Fibroblast of the aortic adventitia (primary cell): ENCODE measurements at regions not wholly inside any gene's neighbourhood (a gene's known extent, or its start where the extent isn't known, plus 50 kb on each side); places are given as distances from the start of the nearest gene placed in this dataset.

Experiments used
- DNase-seq: peaks from one replicate; pipeline ENCODE4 v3.0.0-alpha.2; 2010; ENCODE audit warnings: low read depth
- H3K4me3 ChIP-seq: 2 replicates; pipeline ENCODE4 v1.5.1; 2011; ENCODE audit warnings: low read depth, mild to moderate bottlenecking, control low read depth, low read length, moderate library complexity
- CTCF ChIP-seq: IDR thresholded peaks from 2 replicates; pipeline ENCODE4 v1.5.1; 2011; ENCODE audit warnings: mild to moderate bottlenecking, low read length, control low read depth, inconsistent platforms; ENCODE audit not compliant: insufficient read depth

GRCh38 chr10:47187592-47187991 lies 112.4 kb upstream of the GDF10 start:
- DNase-seq: no peak
- H3K4me3 ChIP-seq: no peak overlapping the region
- TF ChIP-seq CTCF: no peak

DNA sequence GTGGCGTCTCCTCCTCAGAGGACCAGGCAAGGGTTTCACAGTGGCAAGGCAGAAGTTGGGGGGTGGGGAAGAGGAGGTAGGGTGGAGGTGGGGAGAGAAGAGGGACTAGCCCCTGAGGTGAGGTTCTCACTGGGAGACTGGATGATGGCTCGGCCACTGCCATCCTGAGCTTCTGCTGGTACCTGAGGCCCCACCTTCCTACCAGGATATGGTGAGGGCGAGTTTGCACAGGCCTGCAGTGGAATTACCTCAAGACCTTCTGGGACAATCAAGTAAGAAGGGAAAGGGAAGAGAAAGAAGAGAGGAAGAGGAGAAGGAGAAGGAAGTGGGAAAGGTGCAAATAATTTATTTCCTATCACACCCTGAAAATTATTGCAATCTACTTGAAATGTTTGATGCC lies 111.8 kb upstream of the GDF10 start:
- DNase-seq: no peak
- no peak for TF ChIP-seq CTCF
- H3K4me3 ChIP-seq: no peak overlapping the region

GRCh38 chr10:47189802-47190201 lies 110.2 kb upstream of the GDF10 start:
- no peak overlapping the region for H3K4me3 ChIP-seq
- no peak for TF ChIP-seq CTCF
- no peak for DNase-seq

DNA sequence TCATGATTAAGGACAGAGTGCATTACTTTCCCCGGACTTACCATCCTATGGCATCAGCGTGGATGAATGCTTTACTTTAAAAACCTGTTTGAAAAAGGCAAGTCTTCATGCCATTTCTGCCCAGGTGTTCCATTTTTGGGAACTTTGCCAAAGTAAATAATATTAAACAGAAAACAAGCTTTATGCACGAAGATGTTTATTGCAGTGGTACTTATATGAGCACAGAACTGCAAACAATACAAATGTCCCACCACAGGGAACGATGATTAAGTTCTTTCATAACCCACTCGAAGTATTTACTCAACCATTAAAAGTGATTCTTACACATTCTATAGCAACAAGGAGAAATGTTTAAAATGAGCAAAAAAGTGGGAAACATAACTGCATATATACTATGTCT lies 109.7 kb upstream of the GDF10 start:
- no peak for DNase-seq
- no peak for TF ChIP-seq CTCF
- H3K4me3 ChIP-seq: no peak overlapping the region

DNA sequence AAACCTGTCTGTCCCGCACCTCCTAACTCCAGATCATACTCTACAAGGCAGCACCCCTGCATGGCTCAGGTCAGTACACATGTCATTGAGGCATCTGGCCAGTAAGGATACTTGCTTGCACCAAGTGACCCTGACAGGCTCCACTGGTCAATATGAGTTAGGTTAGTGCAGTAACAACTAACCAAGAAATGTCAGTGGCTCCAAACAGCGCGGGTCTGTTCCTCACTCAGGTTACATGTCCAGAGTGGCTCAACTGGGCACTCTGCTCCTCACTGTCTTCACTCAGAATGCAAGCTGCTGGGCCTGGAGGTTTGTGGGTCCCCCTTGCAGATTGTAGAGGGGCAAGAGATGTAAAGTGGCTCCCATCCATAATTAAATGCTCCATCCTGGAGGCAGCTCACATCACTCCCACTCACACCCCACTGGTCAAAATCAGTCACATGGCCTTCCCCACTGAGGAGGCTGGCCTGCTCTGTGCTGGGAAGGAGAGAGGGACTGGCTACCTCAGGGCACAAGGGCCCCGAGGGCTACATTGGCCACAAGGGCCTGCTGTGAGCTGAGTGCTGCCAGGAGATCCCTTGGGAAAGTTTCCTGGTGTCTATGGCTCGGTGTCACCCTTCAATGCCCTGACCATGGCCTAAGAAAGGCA lies 109.1 kb upstream of the GDF10 start:
- no peak for TF ChIP-seq CTCF
- no peak for DNase-seq
- no peak overlapping the region for H3K4me3 ChIP-seq

- H3K4me3 ChIP-seq: no peak overlapping the region
- no peak for DNase-seq
- TF ChIP-seq CTCF: no peak
These were observed 107.7 kb upstream of the GDF10 start for GRCh38 chr10:47192273-47192672.

DNA sequence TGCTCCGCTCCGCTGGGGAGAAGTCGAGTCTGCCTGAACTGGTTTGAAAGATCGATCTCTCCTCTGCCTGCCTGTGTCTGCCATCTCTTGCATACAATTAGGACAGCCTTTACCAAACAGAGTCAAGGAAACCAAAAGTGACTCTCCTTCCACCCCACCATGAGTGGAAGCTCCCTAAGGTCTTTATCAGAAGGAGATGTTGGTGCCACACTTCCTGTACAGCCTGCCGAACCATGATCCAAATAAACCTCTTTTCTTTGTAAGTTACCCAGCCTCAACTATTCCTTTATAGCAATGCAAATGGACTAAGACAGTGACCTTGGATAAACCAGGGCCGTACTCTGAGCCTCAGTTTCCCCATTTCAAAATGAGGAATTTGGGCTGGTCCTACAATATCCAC lies 106.3 kb upstream of the GDF10 start:
- H3K4me3 ChIP-seq: no peak overlapping the region
- no peak for TF ChIP-seq CTCF
- no peak for DNase-seq
